ENCODE measurements at regions not wholly inside any gene's neighbourhood (a gene's known extent, or its start where the extent isn't known, plus 50 kb on each side); places are given as distances from the start of the nearest gene placed in this dataset.

DNA sequence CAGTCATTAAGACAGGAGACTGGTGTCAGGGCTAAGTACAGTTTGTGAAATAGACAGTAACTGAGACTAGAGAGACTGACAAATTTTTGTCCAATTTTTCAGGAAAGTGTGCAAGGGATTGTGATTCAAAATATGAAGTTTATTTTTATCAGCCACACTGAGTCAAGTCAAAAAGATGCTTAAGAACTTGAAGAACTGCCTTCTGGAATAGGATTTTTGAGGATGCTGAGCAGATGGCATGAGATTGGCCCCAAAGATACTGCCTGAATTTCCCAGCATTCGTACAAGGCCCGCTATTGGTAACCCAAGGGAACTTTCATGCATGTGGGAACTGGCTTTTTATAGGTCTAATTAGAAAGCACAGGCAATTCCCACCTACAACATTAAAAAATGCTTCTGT is 610.0 kb downstream of the LMO4 start:
- H3K9ac ChIP-seq (ENCODE audit: low read length): no peak overlapping the region
- DNase-seq: no peak
- no peaks in the 10 kb centered on the region for H3K4me1 ChIP-seq (ENCODE audit: low read length)
- no peaks in the 10 kb centered on the region for H3K79me2 ChIP-seq (ENCODE audit: low read length)
- no peaks in the 10 kb centered on the region for H3K36me3 ChIP-seq (replicated peaks; ENCODE audit: insufficient read depth, low read length)
- no peak overlapping the region for H2AFZ ChIP-seq (ENCODE audit: low read length)
- H3K4me3 ChIP-seq (ENCODE audit: low read length): no peak overlapping the region
- no peak for TF ChIP-seq CTCF (IDR thresholded peaks at IDR 0.05; ENCODE audit: low read length)
- no peak for TF ChIP-seq EZH2phosphoT487 (IDR thresholded peaks at IDR 0.05; ENCODE audit: low read length)
- TF ChIP-seq EZH2 (optimal IDR thresholded peaks at IDR 0.05; ENCODE audit: low read depth, low read length): no peak
- H4K20me1 ChIP-seq (ENCODE audit: insufficient read depth, low read length): no peaks in the 10 kb centered on the region
- H3K27me3 ChIP-seq (replicated peaks; ENCODE audit: insufficient read depth, low read length): no peaks in the 10 kb centered on the region
- no peak overlapping the region for H3K27ac ChIP-seq (ENCODE audit: low read length)
- H3K9me3 ChIP-seq (replicated peaks; ENCODE audit: insufficient read depth, low read length): no peaks in the 10 kb centered on the region
- H3K9me2 ChIP-seq (replicated peaks; ENCODE audit: insufficient read depth, low read length): no peaks in the 10 kb centered on the region
- no peaks in the 10 kb centered on the region for H3F3A ChIP-seq (ENCODE audit: insufficient read depth, low read length)
- H3K4me2 ChIP-seq (ENCODE audit: low read depth, low read length): no peak overlapping the region

GRCh38 chr1:87939444-87939843 is 610.8 kb downstream of the LMO4 start:
- Histone ChIP-seq H3K4me2 (ENCODE audit: low read depth, low read length) (no peak overlapping the region), H4K20me1 (ENCODE audit: insufficient read depth, low read length) (no peaks in the 10 kb centered on the region), H2AFZ (ENCODE audit: low read length) (no peak overlapping the region), H3K79me2 (ENCODE audit: low read length) (no peaks in the 10 kb centered on the region), H3K9ac (ENCODE audit: low read length) (no peak overlapping the region), H3K4me1 (ENCODE audit: low read length) (no peaks in the 10 kb centered on the region), H3K27me3 (replicated peaks; ENCODE audit: insufficient read depth, low read length) (no peaks in the 10 kb centered on the region), H3K9me3 (replicated peaks; ENCODE audit: insufficient read depth, low read length) (no peaks in the 10 kb centered on the region), H3K4me3 (ENCODE audit: low read length) (no peak overlapping the region), H3F3A (ENCODE audit: insufficient read depth, low read length) (no peaks in the 10 kb centered on the region), H3K36me3 (replicated peaks; ENCODE audit: insufficient read depth, low read length) (no peaks in the 10 kb centered on the region), H3K27ac (ENCODE audit: low read length) (no peak overlapping the region), H3K9me2 (replicated peaks; ENCODE audit: insufficient read depth, low read length) (no peaks in the 10 kb centered on the region)
- TF ChIP-seq EZH2 (optimal IDR thresholded peaks at IDR 0.05; ENCODE audit: low read depth, low read length): no peak
- TF ChIP-seq CTCF (IDR thresholded peaks at IDR 0.05; ENCODE audit: low read length): no peak
- no peak for TF ChIP-seq EZH2phosphoT487 (IDR thresholded peaks at IDR 0.05; ENCODE audit: low read length)
- DNase-seq: no peak

DNA sequence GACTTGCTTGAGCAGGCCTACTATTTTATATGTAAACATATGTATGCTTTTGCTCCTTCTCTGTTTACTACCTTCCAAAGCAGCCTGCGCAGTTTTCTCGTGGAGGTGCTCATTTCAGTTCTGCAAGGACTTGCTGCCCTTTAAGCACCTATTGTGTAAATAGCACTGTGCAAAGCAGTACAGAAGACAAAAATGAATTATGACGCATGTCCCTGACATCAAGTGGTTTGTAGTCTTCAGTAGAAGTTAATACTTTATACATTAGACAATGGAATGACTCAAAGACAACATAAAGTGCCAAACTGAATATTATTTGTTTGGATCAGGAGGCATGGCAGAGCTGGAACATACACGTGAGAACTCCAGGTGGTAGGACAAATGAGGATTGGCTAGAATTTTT is 611.7 kb downstream of the LMO4 start:
- no peaks in the 10 kb centered on the region for H3K9me3 ChIP-seq (replicated peaks; ENCODE audit: insufficient read depth, low read length)
- H3K4me3 ChIP-seq (ENCODE audit: low read length): no peak overlapping the region
- H3K36me3 ChIP-seq (replicated peaks; ENCODE audit: insufficient read depth, low read length): no peaks in the 10 kb centered on the region
- no peaks in the 10 kb centered on the region for H3F3A ChIP-seq (ENCODE audit: insufficient read depth, low read length)
- no peak overlapping the region for H3K4me2 ChIP-seq (ENCODE audit: low read depth, low read length)
- no peak for TF ChIP-seq CTCF (IDR thresholded peaks at IDR 0.05; ENCODE audit: low read length)
- no peak for TF ChIP-seq EZH2 (optimal IDR thresholded peaks at IDR 0.05; ENCODE audit: low read depth, low read length)
- no peak for TF ChIP-seq EZH2phosphoT487 (IDR thresholded peaks at IDR 0.05; ENCODE audit: low read length)
- H3K9ac ChIP-seq (ENCODE audit: low read length): no peak overlapping the region
- no peaks in the 10 kb centered on the region for H3K27me3 ChIP-seq (replicated peaks; ENCODE audit: insufficient read depth, low read length)
- DNase-seq: no peak
- H3K9me2 ChIP-seq (replicated peaks; ENCODE audit: insufficient read depth, low read length): no peaks in the 10 kb centered on the region
- no peaks in the 10 kb centered on the region for H4K20me1 ChIP-seq (ENCODE audit: insufficient read depth, low read length)
- H3K27ac ChIP-seq (ENCODE audit: low read length): no peak overlapping the region
- no peaks in the 10 kb centered on the region for H3K4me1 ChIP-seq (ENCODE audit: low read length)
- H2AFZ ChIP-seq (ENCODE audit: low read length): no peak overlapping the region
- H3K79me2 ChIP-seq (ENCODE audit: low read length): no peaks in the 10 kb centered on the region
